Endodermal cell (in vitro differentiated cells): ENCODE measurements at regions not wholly inside any gene's neighbourhood (a gene's known extent, or its start where the extent isn't known, plus 50 kb on each side); places are given as distances from the start of the nearest gene placed in this dataset.

Source experiments
- DNase-seq: peaks from one replicate; pipeline ENCODE4 v3.0.0-alpha.2; 2017
- H3K27ac ChIP-seq: 2 replicates; pipeline ENCODE4 v1.5.1; 2013; ENCODE audit warnings: mild to moderate bottlenecking, low read depth, low read length, moderate library complexity
- H3K27me3 ChIP-seq: 2 replicates; pipeline ENCODE4 v1.6.1; 2013; ENCODE audit warnings: mild to moderate bottlenecking, low read length, moderate library complexity; ENCODE audit not compliant: insufficient read depth, control insufficient read depth, poor library complexity, severe bottlenecking
- H3K36me3 ChIP-seq: 2 replicates; pipeline ENCODE4 v1.7.0; 2013; ENCODE audit warnings: mild to moderate bottlenecking, low read length, moderate library complexity; ENCODE audit not compliant: control insufficient read depth, insufficient read depth
- H3K4me1 ChIP-seq: one replicate; pipeline ENCODE4 v1.7.0; 2013; ENCODE audit warnings: low read length; ENCODE audit not compliant: control insufficient read depth, insufficient read depth
- H3K4me3 ChIP-seq: 2 replicates; pipeline ENCODE4 v1.5.1; 2013; ENCODE audit warnings: mild to moderate bottlenecking, low read length, moderate library complexity
- H3K9ac ChIP-seq: 2 replicates; pipeline ENCODE4 v1.6.1; 2013; ENCODE audit warnings: mild to moderate bottlenecking, low read length, moderate library complexity; ENCODE audit not compliant: poor library complexity, severe bottlenecking; ENCODE audit errors: extremely low read depth
- H3K9me3 ChIP-seq: 2 replicates; pipeline ENCODE4 v1.6.1; 2013; ENCODE audit warnings: mild to moderate bottlenecking, low read length, moderate library complexity; ENCODE audit not compliant: control insufficient read depth
- H3K27ac Mint-ChIP-seq: 2 replicates; pipeline ENCODE4 v1.8.0; 2020; ENCODE audit warnings: mixed read lengths
- H3K27me3 Mint-ChIP-seq: 2 replicates; pipeline ENCODE4 v1.8.0; 2021; ENCODE audit warnings: mild to moderate bottlenecking, mixed read lengths; ENCODE audit not compliant: insufficient read depth
- H3K36me3 Mint-ChIP-seq: 2 replicates; pipeline ENCODE4 v1.8.0; 2020; ENCODE audit warnings: low read depth, mixed read lengths
- H3K4me1 Mint-ChIP-seq: 2 replicates; pipeline ENCODE4 v1.8.0; 2020; ENCODE audit warnings: mixed read lengths
- H3K4me3 Mint-ChIP-seq: 2 replicates; pipeline ENCODE4 v1.8.0; 2020; ENCODE audit warnings: mild to moderate bottlenecking, moderate library complexity, mixed read lengths
- H3K9me3 Mint-ChIP-seq: 2 replicates; pipeline ENCODE4 v1.8.0; 2020; ENCODE audit warnings: mild to moderate bottlenecking, mixed read lengths
- CTCF ChIP-seq: fragments of 200-600 bp; sonication (generic); conservative IDR thresholded peaks from 2 replicates; pipeline ENCODE4 v1.5.0; 2021; ENCODE audit warnings: antibody characterized with exemption, mild to moderate bottlenecking
- WGBS, 2 experiments: methylation state at CpG; one replicate each; pipeline versions ENCODE4 v1.1.5 to v1.1.7; 2013; ENCODE audit warnings: missing lambda C conversion rate in 2 of 2, mixed read lengths in 1 of 2; ENCODE audit not compliant: insufficient coverage in 1 of 2, insufficient read length in 1 of 2; 5-methylcytosine and 5-hydroxymethylcytosine counted together

DNA sequence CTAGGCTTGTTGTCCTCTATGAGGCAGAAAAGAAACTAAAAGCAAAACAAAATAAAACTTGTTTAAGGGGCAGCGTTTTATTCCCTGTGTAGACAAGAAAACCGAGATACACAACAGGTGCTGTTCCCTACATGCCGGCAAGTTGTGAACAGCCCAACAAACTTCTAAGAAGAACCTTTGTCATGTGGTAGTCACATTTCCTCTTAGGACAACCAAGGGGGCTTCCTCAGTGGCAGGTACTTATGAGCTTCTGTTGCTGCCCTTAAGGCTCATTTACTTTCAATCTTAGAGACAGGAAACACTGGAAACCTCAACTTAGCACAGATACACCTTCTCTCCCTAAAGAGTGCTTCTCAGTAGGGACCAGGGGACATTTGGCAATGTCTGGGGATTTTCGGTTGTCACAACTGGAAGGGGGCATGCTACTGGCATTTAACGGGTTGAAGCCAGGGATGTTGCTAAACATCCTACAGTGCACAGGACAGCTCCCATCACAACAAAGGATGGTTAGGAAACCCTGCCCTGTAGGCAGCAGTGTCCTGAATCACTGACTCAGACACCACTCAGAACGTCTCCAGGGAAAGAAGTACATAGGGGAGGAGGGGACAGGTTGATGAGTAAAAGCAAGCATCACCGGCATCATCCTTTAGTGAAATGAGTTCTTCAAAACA, 111.0 kb downstream of the ASB9 start:
- H3K4me3 ChIP-seq = no peak overlapping the region
- H3K27me3 ChIP-seq = no peaks in the 10 kb centered on the region
- no peak overlapping the region for H3K27ac Mint-ChIP-seq
- H3K9me3 Mint-ChIP-seq = peaks cover 36% of the 10 kb centered on the region
- no peaks in the 10 kb centered on the region for H3K36me3 ChIP-seq
- TF ChIP-seq CTCF = no peak
- H3K27me3 Mint-ChIP-seq = no peaks in the 10 kb centered on the region
- H3K4me1 Mint-ChIP-seq = peaks cover 6% of the 10 kb centered on the region
- WGBS, 2 experiments = 75 to 90% methylated on average over 3 to 7 of the region's 7 CpGs
- no peak overlapping the region for H3K27ac ChIP-seq
- no peak overlapping the region for H3K9ac ChIP-seq
- no peak for DNase-seq
- no peaks in the 10 kb centered on the region for H3K36me3 Mint-ChIP-seq
- no peaks in the 10 kb centered on the region for H3K4me1 ChIP-seq
- H3K9me3 ChIP-seq = no peaks in the 10 kb centered on the region
- H3K4me3 Mint-ChIP-seq = no peak overlapping the region

DNA sequence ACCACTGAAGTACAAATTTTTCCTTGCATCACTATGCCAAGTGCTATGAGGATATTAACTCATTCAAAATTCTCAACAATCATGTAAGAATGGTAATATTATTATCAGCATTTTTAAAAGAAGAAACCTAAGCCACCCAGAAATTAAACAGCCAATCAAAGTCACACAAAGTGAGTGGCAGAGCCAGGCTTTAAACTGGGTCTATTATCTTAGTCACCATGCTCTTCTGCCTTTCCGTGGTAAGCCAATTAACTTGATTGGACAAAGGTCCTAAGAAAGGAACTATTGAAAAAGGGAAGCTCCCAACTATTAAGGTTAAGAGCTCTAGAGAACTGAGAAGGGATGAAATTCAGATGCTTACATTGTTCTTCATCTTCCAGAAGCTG, 111.5 kb downstream of the ASB9 start:
- no peak overlapping the region for H3K4me3 ChIP-seq
- no peaks in the 10 kb centered on the region for H3K36me3 Mint-ChIP-seq
- WGBS, 2 experiments = 70% methylated on average over 1 of the region's 1 CpG; no CpG with 5 or more reads in 1 of the 2 experiments
- no peak overlapping the region for H3K9ac ChIP-seq
- H3K4me3 Mint-ChIP-seq = no peak overlapping the region
- H3K36me3 ChIP-seq = no peaks in the 10 kb centered on the region
- H3K4me1 Mint-ChIP-seq = peaks cover 6% of the 10 kb centered on the region
- no peak overlapping the region for H3K27ac ChIP-seq
- H3K27ac Mint-ChIP-seq = no peak overlapping the region
- no peaks in the 10 kb centered on the region for H3K27me3 ChIP-seq
- TF ChIP-seq CTCF = no peak
- H3K4me1 ChIP-seq = no peaks in the 10 kb centered on the region
- no peaks in the 10 kb centered on the region for H3K27me3 Mint-ChIP-seq
- H3K9me3 Mint-ChIP-seq = peaks cover 40% of the 10 kb centered on the region
- no peaks in the 10 kb centered on the region for H3K9me3 ChIP-seq
- DNase-seq = no peak

DNA sequence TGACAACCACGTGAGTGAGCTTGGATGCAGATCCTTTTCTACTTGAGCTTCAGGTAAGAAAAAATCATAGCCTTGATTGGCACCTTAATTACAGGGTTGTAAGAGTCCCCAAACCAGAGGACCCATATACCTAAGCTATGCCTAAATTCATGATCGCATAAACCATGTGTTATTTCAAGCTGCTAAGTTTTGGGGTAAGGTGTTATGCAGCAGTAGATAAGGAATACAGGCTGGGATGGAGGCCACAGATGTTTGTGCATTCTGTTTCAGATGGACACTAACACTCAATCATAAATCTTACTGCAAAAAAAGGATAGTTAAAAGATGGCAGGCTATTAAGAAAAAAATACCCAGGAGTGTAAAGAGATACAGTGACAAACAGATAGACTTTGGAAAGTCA, 112.3 kb downstream of the ASB9 start:
- Histone ChIP-seq H3K27me3 (no peaks in the 10 kb centered on the region), H3K36me3 (no peaks in the 10 kb centered on the region), H3K4me3 (no peak overlapping the region), H3K27ac (no peak overlapping the region), H3K9ac (no peak overlapping the region), H3K9me3 (no peaks in the 10 kb centered on the region), H3K4me1 (no peaks in the 10 kb centered on the region)
- Mint-ChIP-seq H3K4me3 (no peak overlapping the region), H3K4me1 (peaks cover 6% of the 10 kb centered on the region), H3K27me3 (no peaks in the 10 kb centered on the region), H3K9me3 (peaks cover 40% of the 10 kb centered on the region), H3K27ac (no peak overlapping the region), H3K36me3 (no peaks in the 10 kb centered on the region)
- TF ChIP-seq CTCF = no peak
- DNase-seq = no peak
- WGBS, 2 experiments = 93% methylated on average over 1 of the region's 2 CpGs; no CpG with 5 or more reads in 1 of the 2 experiments
